CD14-positive monocyte (primary cell): ENCODE measurements at regions not wholly inside any gene's neighbourhood (a gene's known extent, or its start where the extent isn't known, plus 50 kb on each side); places are given as distances from the start of the nearest gene placed in this dataset.

Experiments used
- DNase-seq, 3 donors: peaks; one replicate each; pipeline ENCODE4 v3.0.0-alpha.2; 2011 to 2022
- H2AFZ ChIP-seq: 2 replicates; pipeline ENCODE4 v1.6.0; 2012; ENCODE audit warnings: mild to moderate bottlenecking, low read depth, low read length, inconsistent platforms; ENCODE audit not compliant: insufficient read depth, poor library complexity, severe bottlenecking
- H3K27ac ChIP-seq, 2 donors: 1 replicate in 1 of 2; 2 replicates in 1 of 2; pipeline ENCODE4 v1.5.1; 2012 to 2013; ENCODE audit warnings: low read length in 2 of 2, control low read depth in 1 of 2, inconsistent platforms in 1 of 2, low read depth in 1 of 2, mild to moderate bottlenecking in 1 of 2
- H3K27me3 ChIP-seq, 2 donors: one replicate each; pipeline versions ENCODE4 v1.6.0 to v1.6.1; 2011 to 2013; ENCODE audit warnings: low read length in 2 of 2; ENCODE audit not compliant: control insufficient read depth in 2 of 2, insufficient read depth in 2 of 2
- H3K36me3 ChIP-seq, 2 donors: replicated peaks in 1 of 2; 1 replicate in 1 of 2; 2 replicates in 1 of 2; pipeline versions ENCODE4 v1.5.1 to v1.6.1; 2012 to 2013; ENCODE audit warnings: low read length in 2 of 2, control low read depth in 1 of 2, inconsistent platforms in 1 of 2, mild to moderate bottlenecking in 1 of 2; ENCODE audit not compliant: insufficient read depth in 2 of 2, control insufficient read depth in 1 of 2
- H3K4me1 ChIP-seq, 2 donors: 1 replicate in 1 of 2; 2 replicates in 1 of 2; pipeline versions ENCODE4 v1.5.1 to v1.6.1; 2012 to 2013; ENCODE audit warnings: low read length in 2 of 2, control low read depth in 1 of 2, inconsistent platforms in 1 of 2, mild to moderate bottlenecking in 1 of 2, moderate library complexity in 1 of 2; ENCODE audit not compliant: insufficient read depth in 2 of 2, control insufficient read depth in 1 of 2
- H3K4me2 ChIP-seq: replicated peaks from 2 replicates; pipeline ENCODE3; 2012; ENCODE audit warnings: low read length, moderate library complexity, mild to moderate bottlenecking; ENCODE audit not compliant: poor library complexity, severe bottlenecking; ENCODE audit errors: extremely low read depth
- H3K4me3 ChIP-seq, 3 experiments: fragments of 200-600 bp in 1 of 3; sonication (generic) in 1 of 3; replicated peaks in 1 of 3; 1 replicate in 2 of 3; 2 replicates in 1 of 3; pipeline ENCODE4 v1.5.1; 2011 to 2013; ENCODE audit warnings: low read length in 3 of 3, mild to moderate bottlenecking in 3 of 3, control low read depth in 2 of 3, low read depth in 2 of 3, inconsistent platforms in 1 of 3, moderate library complexity in 1 of 3
- H3K79me2 ChIP-seq: 2 replicates; pipeline ENCODE4 v1.6.0; 2012; ENCODE audit warnings: mild to moderate bottlenecking, control low read depth, inconsistent platforms, low read length, moderate library complexity; ENCODE audit not compliant: insufficient read depth
- H3K9ac ChIP-seq: 2 replicates; pipeline ENCODE4 v1.6.0; 2017; ENCODE audit warnings: low read length, mild to moderate bottlenecking; ENCODE audit not compliant: insufficient read depth, poor library complexity, severe bottlenecking
- H3K9me3 ChIP-seq, 2 donors: replicated peaks in 1 of 2; 1 replicate in 1 of 2; 2 replicates in 1 of 2; pipeline versions ENCODE4 v1.5.1 to v1.6.1; 2012 to 2013; ENCODE audit warnings: low read length in 2 of 2, control low read depth in 1 of 2; ENCODE audit not compliant: control insufficient read depth in 1 of 2, insufficient read depth in 1 of 2
- H4K20me1 ChIP-seq: 2 replicates; pipeline ENCODE4 v1.6.0; 2012; ENCODE audit warnings: mild to moderate bottlenecking, low read length, control low read depth, moderate library complexity; ENCODE audit not compliant: insufficient read depth
- H3K27ac Mint-ChIP-seq, 7 donors: one replicate each; pipeline ENCODE4 v1.8.0; 2020; ENCODE audit warnings: mild to moderate bottlenecking in 7 of 7, mixed read lengths in 7 of 7, moderate library complexity in 6 of 7, inconsistent platforms in 2 of 7
- H3K27me3 Mint-ChIP-seq, 3 donors: one replicate each; pipeline ENCODE4 v1.8.0; 2021 to 2022; ENCODE audit warnings: low read depth in 3 of 3, mild to moderate bottlenecking in 3 of 3, mixed read lengths in 3 of 3, moderate library complexity in 3 of 3, inconsistent platforms in 1 of 3
- H3K36me3 Mint-ChIP-seq, 2 donors: one replicate each; pipeline ENCODE4 v1.8.0; 2020; ENCODE audit warnings: mixed read lengths in 2 of 2, inconsistent platforms in 1 of 2, mild to moderate bottlenecking in 1 of 2
- H3K4me1 Mint-ChIP-seq: one replicate; pipeline ENCODE4 v1.8.0; 2020; ENCODE audit warnings: mild to moderate bottlenecking, mixed read lengths
- H3K4me3 Mint-ChIP-seq, 2 donors: one replicate each; pipeline ENCODE4 v1.8.0; 2020; ENCODE audit warnings: mild to moderate bottlenecking in 2 of 2, mixed read lengths in 2 of 2, moderate library complexity in 1 of 2
- H3K9me3 Mint-ChIP-seq, 7 donors: one replicate each; pipeline ENCODE4 v1.8.0; 2020 to 2022; ENCODE audit warnings: mixed read lengths in 7 of 7, mild to moderate bottlenecking in 6 of 7, moderate library complexity in 6 of 7, inconsistent platforms in 2 of 7
- CTCF ChIP-seq: fragments of 200-600 bp; IDR thresholded peaks from one replicate; pipeline ENCODE4 v1.8.0; 2022; ENCODE audit warnings: antibody characterized with exemption, mild to moderate bottlenecking
- WGBS: methylation state at CpG from one replicate; pipeline ENCODE4 v1.1.5; 2013; ENCODE audit warnings: missing lambda C conversion rate; ENCODE audit not compliant: insufficient coverage; 5-methylcytosine and 5-hydroxymethylcytosine counted together
- intact Hi-C, 2 donors: fragments of 100-400 bp; cut with micrococcal nuclease; formaldehyde crosslinking; loops; one replicate each; pipeline versions ENCODE4 v1.15.0 to v1.15.1; 2023

GRCh38 chr2:118693287-118693822 is 154.1 kb downstream of the EN1 start:
- Histone ChIP-seq H3K4me2 (no peak overlapping the region), H3K79me2 (no peaks in the 10 kb centered on the region), H3K36me3 (no peaks in the 10 kb centered on the region), H4K20me1 (no peaks in the 10 kb centered on the region), H2AFZ (no peak overlapping the region), H3K9me3 (peaks cover 7 to 28% of the 10 kb centered on the region in 2 donors), H3K27ac (no peak overlapping the region), H3K9ac (no peak overlapping the region), H3K4me1 (no peaks in the 10 kb centered on the region), H3K4me3 (no peak overlapping the region), H3K27me3 (no peaks in the 10 kb centered on the region)
- H3K4me1 Mint-ChIP-seq = no peaks in the 10 kb centered on the region
- H3K27me3 Mint-ChIP-seq = peaks cover 0 to 8% (median 2%) of the 10 kb centered on the region in 3 donors
- no peak overlapping the region for H3K4me3 Mint-ChIP-seq
- peaks cover 13 to 26% (median 16%) of the 10 kb centered on the region in 7 donors for H3K9me3 Mint-ChIP-seq
- no peak for DNase-seq
- H3K27ac Mint-ChIP-seq = no peak overlapping the region
- 95% methylated on average over 3 of the region's 6 CpGs for WGBS
- intact Hi-C loops = no loop called here
- TF ChIP-seq CTCF = no peak
- H3K36me3 Mint-ChIP-seq = no peaks in the 10 kb centered on the region

GRCh38 chr2:118689874-118690273 is 157.6 kb downstream of the EN1 start:
- H3K4me1 ChIP-seq = no peaks in the 10 kb centered on the region
- intact Hi-C loops = no loop called here
- TF ChIP-seq CTCF = no peak
- H3K27me3 Mint-ChIP-seq = peaks cover 0 to 2% (median 0%) of the 10 kb centered on the region in 3 donors
- H3K27ac Mint-ChIP-seq = no peak overlapping the region
- no peak for DNase-seq
- no peak overlapping the region for H3K27ac ChIP-seq
- H3K27me3 ChIP-seq = no peaks in the 10 kb centered on the region
- H3K4me3 ChIP-seq = no peak overlapping the region
- peaks cover 0 to 20% of the 10 kb centered on the region in 2 donors for H3K9me3 ChIP-seq
- no peaks in the 10 kb centered on the region for H4K20me1 ChIP-seq
- H3K9ac ChIP-seq = no peak overlapping the region
- H3K4me3 Mint-ChIP-seq = no peak overlapping the region
- WGBS = 100% methylated on average over 3 of the region's 4 CpGs
- no peaks in the 10 kb centered on the region for H3K36me3 Mint-ChIP-seq
- no peak overlapping the region for H2AFZ ChIP-seq
- H3K4me1 Mint-ChIP-seq = no peaks in the 10 kb centered on the region
- H3K79me2 ChIP-seq = no peaks in the 10 kb centered on the region
- no peak overlapping the region for H3K4me2 ChIP-seq
- H3K36me3 ChIP-seq = no peaks in the 10 kb centered on the region
- H3K9me3 Mint-ChIP-seq = peaks cover 0 to 17% (median 8%) of the 10 kb centered on the region in 7 donors
